H9 (cell line): ENCODE measurements at regions not wholly inside any gene's neighbourhood (a gene's known extent, or its start where the extent isn't known, plus 50 kb on each side); places are given as distances from the start of the nearest gene placed in this dataset.

Source experiments
- DNase-seq: peaks from one replicate; pipeline ENCODE4 v3.0.0-alpha.2; 2017
- H2AFZ ChIP-seq: one replicate; pipeline ENCODE4 v1.6.1; 2013; ENCODE audit warnings: mild to moderate bottlenecking, low read length, control low read depth, moderate library complexity
- H2AK5ac ChIP-seq: 2 replicates; pipeline ENCODE4 v1.6.1; 2013; ENCODE audit warnings: low read length, control low read depth, mixed read lengths; ENCODE audit not compliant: insufficient read length
- H2BK120ac ChIP-seq: one replicate; pipeline ENCODE4 v1.6.1; 2013; ENCODE audit warnings: low read depth, mild to moderate bottlenecking, low read length, control low read depth, inconsistent platforms; ENCODE audit not compliant: poor library complexity, severe bottlenecking
- H2BK12ac ChIP-seq: 2 replicates; pipeline ENCODE4 v1.6.1; 2013; ENCODE audit warnings: low read length, control low read depth, mixed read lengths, low read depth; ENCODE audit not compliant: insufficient read length
- H2BK15ac ChIP-seq: 2 replicates; pipeline ENCODE4 v1.6.1; 2013; ENCODE audit warnings: low read depth, low read length, control low read depth
- H2BK20ac ChIP-seq: one replicate; pipeline ENCODE4 v1.6.1; 2013; ENCODE audit warnings: low read depth, mild to moderate bottlenecking, low read length, control low read depth, inconsistent platforms; ENCODE audit not compliant: poor library complexity, severe bottlenecking
- H2BK5ac ChIP-seq: 2 replicates; pipeline ENCODE4 v1.6.1; 2013; ENCODE audit warnings: low read length, control low read depth, mixed read lengths; ENCODE audit not compliant: insufficient read length
- H3K14ac ChIP-seq: 2 replicates; pipeline ENCODE4 v1.6.1; 2013; ENCODE audit warnings: low read length, control low read depth; ENCODE audit not compliant: insufficient read depth
- H3K18ac ChIP-seq: 2 replicates; pipeline ENCODE4 v1.6.1; 2013; ENCODE audit warnings: low read depth, mild to moderate bottlenecking, mixed read lengths, low read length, control low read depth; ENCODE audit not compliant: insufficient read length
- H3K23ac ChIP-seq: 2 replicates; pipeline ENCODE4 v1.6.1; 2013; ENCODE audit warnings: low read length, control low read depth, mixed read lengths, low read depth; ENCODE audit not compliant: insufficient read length
- H3K23me2 ChIP-seq: 2 replicates; pipeline ENCODE4 v1.6.1; 2013; ENCODE audit warnings: low read depth, mild to moderate bottlenecking, mixed read lengths, low read length, control low read depth; ENCODE audit not compliant: insufficient read length, poor library complexity, severe bottlenecking
- H3K27ac ChIP-seq: 2 replicates; pipeline ENCODE4 v1.5.1; 2013; ENCODE audit warnings: low read length, control low read depth, mixed read lengths, low read depth; ENCODE audit not compliant: insufficient read length
- H3K27me3 ChIP-seq: 2 replicates; pipeline ENCODE4 v1.6.1; 2013; ENCODE audit warnings: low read length, control low read depth, inconsistent platforms; ENCODE audit not compliant: insufficient read depth
- H3K4ac ChIP-seq: 2 replicates; pipeline ENCODE4 v1.6.1; 2013; ENCODE audit warnings: low read depth, mild to moderate bottlenecking, control low read depth, inconsistent platforms, low read length, moderate library complexity
- H3K4me1 ChIP-seq: 2 replicates; pipeline ENCODE4 v1.6.1; 2013; ENCODE audit warnings: low read length, control low read depth, inconsistent platforms; ENCODE audit not compliant: insufficient read depth
- H3K4me2 ChIP-seq: 2 replicates; pipeline ENCODE4 v1.6.1; 2013; ENCODE audit warnings: low read length, control low read depth, mixed read lengths; ENCODE audit not compliant: insufficient read length, insufficient read depth
- H3K56ac ChIP-seq: 2 replicates; pipeline ENCODE4 v1.6.1; 2013; ENCODE audit warnings: low read depth, mild to moderate bottlenecking, mixed read lengths, low read length, control low read depth; ENCODE audit not compliant: insufficient read length
- H3K79me1 ChIP-seq: 2 replicates; pipeline ENCODE4 v1.6.1; 2013; ENCODE audit warnings: low read depth, mild to moderate bottlenecking, moderate library complexity, low read length, control low read depth, inconsistent platforms; ENCODE audit not compliant: insufficient read depth, poor library complexity, severe bottlenecking
- H3K79me2 ChIP-seq: 2 replicates; pipeline ENCODE4 v1.6.1; 2013; ENCODE audit warnings: low read length, control low read depth, inconsistent platforms; ENCODE audit not compliant: insufficient read depth
- H3K9ac ChIP-seq: 2 replicates; pipeline ENCODE4 v1.6.1; 2013; ENCODE audit warnings: low read length, control low read depth, mixed read lengths; ENCODE audit not compliant: insufficient read length; ENCODE audit errors: extremely low read depth
- H3K9me3 ChIP-seq: one replicate; pipeline ENCODE4 v1.6.1; 2013; ENCODE audit warnings: low read depth, low read length, inconsistent platforms; ENCODE audit not compliant: control insufficient read depth
- H3T11ph ChIP-seq: one replicate; pipeline ENCODE4 v1.6.1; 2013; ENCODE audit warnings: mild to moderate bottlenecking, low read length, control low read depth, inconsistent platforms
- H4K20me1 ChIP-seq: one replicate; pipeline ENCODE4 v1.6.1; 2013; ENCODE audit not compliant: control insufficient read depth, insufficient read length, insufficient read depth
- H4K5ac ChIP-seq: 2 replicates; pipeline ENCODE4 v1.6.1; 2013; ENCODE audit warnings: low read depth, mild to moderate bottlenecking, mixed read lengths, low read length, control low read depth; ENCODE audit not compliant: insufficient read length
- H4K8ac ChIP-seq: replicated peaks from 2 replicates; pipeline ENCODE4 v1.6.1; 2013; ENCODE audit warnings: low read length, control low read depth, mixed read lengths, low read depth; ENCODE audit not compliant: insufficient read length
- H4K91ac ChIP-seq: 2 replicates; pipeline ENCODE4 v1.6.1; 2013; ENCODE audit warnings: low read depth, mild to moderate bottlenecking, moderate library complexity, mixed read lengths, low read length, control low read depth; ENCODE audit not compliant: insufficient read length
- H3K27ac Mint-ChIP-seq, 3 experiments: 2 replicates in 2 of 3; 3 replicates in 1 of 3; pipeline ENCODE4 v1.8.0; 2020 to 2021; ENCODE audit warnings: mixed read lengths in 3 of 3, mild to moderate bottlenecking in 1 of 3, moderate library complexity in 1 of 3
- H3K27me3 Mint-ChIP-seq: 2 replicates; pipeline ENCODE4 v1.8.0; 2021; ENCODE audit warnings: low read depth, mild to moderate bottlenecking, moderate library complexity, mixed read lengths
- H3K36me3 Mint-ChIP-seq, 3 experiments: 2 replicates in 2 of 3; 3 replicates in 1 of 3; pipeline ENCODE4 v1.8.0; 2020 to 2021; ENCODE audit warnings: low read depth in 3 of 3, mixed read lengths in 3 of 3; ENCODE audit not compliant: insufficient read depth in 1 of 3
- H3K4me1 Mint-ChIP-seq, 2 experiments: 2 replicates each; pipeline ENCODE4 v1.8.0; 2020; ENCODE audit warnings: mixed read lengths in 2 of 2
- H3K4me3 Mint-ChIP-seq, 2 experiments: 2 replicates in 1 of 2; 3 replicates in 1 of 2; pipeline ENCODE4 v1.8.0; 2020 to 2021; ENCODE audit warnings: mild to moderate bottlenecking in 2 of 2, mixed read lengths in 2 of 2, moderate library complexity in 1 of 2
- H3K9me3 Mint-ChIP-seq, 2 experiments: 2 replicates in 1 of 2; 3 replicates in 1 of 2; pipeline ENCODE4 v1.8.0; 2020; ENCODE audit warnings: mild to moderate bottlenecking in 2 of 2, mixed read lengths in 2 of 2, moderate library complexity in 1 of 2
- CTCF ChIP-seq: fragments of 200-600 bp; sonication (generic); conservative IDR thresholded peaks from 3 replicates; pipeline ENCODE4 v1.8.0; 2021; ENCODE audit warnings: antibody characterized with exemption, mild to moderate bottlenecking
- WGBS: extraction: QIAGEN DNeasy Blood & Tissue Kit; methylation state at CpG from one replicate; pipeline ENCODE4 v1.1.7; 2013; ENCODE audit warnings: missing lambda C conversion rate, low lambda C conversion rate, mixed read lengths; ENCODE audit not compliant: insufficient read length; ENCODE audit errors: extremely low coverage; 5-methylcytosine and 5-hydroxymethylcytosine counted together

GRCh38 chr3:79885407-79885806 is 117.6 kb upstream of the ROBO1 start:
- no peak for TF ChIP-seq CTCF
- H2BK15ac ChIP-seq = no peak overlapping the region
- H2AFZ ChIP-seq = no peak overlapping the region

More at GRCh38 chr3:79885407-79885806, 117.6 kb upstream of the ROBO1 start:
- no peaks in the 10 kb centered on the region for H3K27me3 Mint-ChIP-seq
- Histone ChIP-seq H2BK12ac (no peak overlapping the region), H3K4me2 (no peak overlapping the region), H2BK5ac (no peak overlapping the region), H3K23me2 (no peaks in the 10 kb centered on the region), H4K8ac (no peak overlapping the region), H4K20me1 (no peaks in the 10 kb centered on the region), H2BK20ac (no peak overlapping the region), H4K91ac (no peak overlapping the region), H3K14ac (no peak overlapping the region), H3K79me1 (no peaks in the 10 kb centered on the region), H3K18ac (no peak overlapping the region), H3K56ac (no peak overlapping the region), H3K23ac (no peak overlapping the region), H3K27me3 (no peaks in the 10 kb centered on the region), H4K5ac (no peak overlapping the region), H3K9me3 (no peaks in the 10 kb centered on the region), H3K27ac (no peak overlapping the region), H3K9ac (no peak overlapping the region), H3K79me2 (no peaks in the 10 kb centered on the region), H3T11ph (no peak overlapping the region), H2BK120ac (no peak overlapping the region), H3K4ac (no peak overlapping the region), H2AK5ac (no peak overlapping the region), H3K4me1 (no peaks in the 10 kb centered on the region)
- H3K4me1 Mint-ChIP-seq = no peaks in the 10 kb centered on the region
- no peak overlapping the region for H3K27ac Mint-ChIP-seq
- WGBS = no CpG with 5 or more reads among the region's 4 CpGs
- no peak for DNase-seq
- no peaks in the 10 kb centered on the region for H3K36me3 Mint-ChIP-seq
- H3K9me3 Mint-ChIP-seq = no peaks in the 10 kb centered on the region
- H3K4me3 Mint-ChIP-seq = no peak overlapping the region
